ENCODE measurements at regions not wholly inside any gene's neighbourhood (a gene's known extent, or its start where the extent isn't known, plus 50 kb on each side); places are given as distances from the start of the nearest gene placed in this dataset.

DNA sequence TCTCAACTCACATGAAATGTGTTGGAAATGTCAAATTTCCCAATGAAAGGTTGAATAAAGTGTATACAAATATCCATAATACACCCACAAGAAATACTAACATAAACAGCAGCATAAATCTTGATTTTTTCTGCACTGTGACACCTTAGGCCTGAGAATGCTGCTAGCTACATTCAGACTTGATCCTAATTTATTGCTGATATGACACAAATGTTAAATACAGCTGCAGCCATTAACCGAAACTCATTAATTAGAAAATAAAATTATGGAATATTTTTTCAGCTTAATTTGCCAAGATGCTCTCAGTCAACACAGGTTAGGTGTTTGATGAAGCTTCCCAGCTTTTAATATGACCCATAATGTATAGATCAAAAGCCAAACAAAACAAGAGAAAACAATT is 914.3 kb upstream of the C9orf72 start:
- WGBS (ENCODE audit: extremely low coverage, insufficient read length, low lambda C conversion rate) = no CpG with 5 or more reads among the region's 1 CpG
- Mint-ChIP-seq H3K36me3 (ENCODE audit: insufficient read depth in 1 of 3, low read depth in 3 of 3) (no peaks in the 10 kb centered on the region), H3K9me3 (no peaks in the 10 kb centered on the region; a peak in 1 of 5 replicates), H3K4me3 (no peak overlapping the region), H3K4me1 (peaks cover 0 to 8% of the 10 kb centered on the region in 2 experiments; a peak in 1 of 4 replicates), H3K27ac (no peak overlapping the region; a peak in 1 of 7 replicates), H3K27me3 (ENCODE audit: low read depth) (no peaks in the 10 kb centered on the region)
- no peak overlapping the region for H3K27ac ChIP-seq (ENCODE audit: insufficient read length, low read depth, low read length)
- H3K4me1 ChIP-seq (ENCODE audit: insufficient read depth, low read length) = no peaks in the 10 kb centered on the region
- H2BK5ac ChIP-seq (ENCODE audit: insufficient read length, low read length) = no peak overlapping the region
- H3K79me2 ChIP-seq (ENCODE audit: insufficient read depth, low read length) = no peaks in the 10 kb centered on the region
- no peak overlapping the region for H4K8ac ChIP-seq (replicated peaks; ENCODE audit: insufficient read length, low read depth, low read length)
- no peaks in the 10 kb centered on the region for H3K9me3 ChIP-seq (ENCODE audit: control insufficient read depth, low read depth, low read length)
- no peak overlapping the region for H3K14ac ChIP-seq (ENCODE audit: insufficient read depth, low read length)
- H4K20me1 ChIP-seq (ENCODE audit: control insufficient read depth, insufficient read depth, insufficient read length) = no peaks in the 10 kb centered on the region
- no peak overlapping the region for H3K18ac ChIP-seq (ENCODE audit: insufficient read length, low read depth, low read length)
- no peaks in the 10 kb centered on the region for H3K79me1 ChIP-seq (ENCODE audit: insufficient read depth, low read depth, low read length, poor library complexity, severe bottlenecking)
- H2BK120ac ChIP-seq (ENCODE audit: low read depth, low read length, poor library complexity, severe bottlenecking) = no peak overlapping the region
- no peak overlapping the region for H3K4me2 ChIP-seq (ENCODE audit: insufficient read depth, insufficient read length, low read length)
- no peak overlapping the region for H3K9ac ChIP-seq (ENCODE audit: extremely low read depth, insufficient read length, low read length)
- no peak overlapping the region for H2BK12ac ChIP-seq (ENCODE audit: insufficient read length, low read depth, low read length)
- H3T11ph ChIP-seq (ENCODE audit: low read length) = no peak overlapping the region
- H3K23ac ChIP-seq (ENCODE audit: insufficient read length, low read depth, low read length) = no peak overlapping the region
- H3K4ac ChIP-seq (ENCODE audit: low read depth, low read length) = no peak overlapping the region
- no peak overlapping the region for H2BK20ac ChIP-seq (ENCODE audit: low read depth, low read length, poor library complexity, severe bottlenecking)
- no peak for DNase-seq
- no peak overlapping the region for H4K5ac ChIP-seq (ENCODE audit: insufficient read length, low read depth, low read length)
- no peaks in the 10 kb centered on the region for H3K23me2 ChIP-seq (ENCODE audit: insufficient read length, low read depth, low read length, poor library complexity, severe bottlenecking)
- no peak overlapping the region for H2AFZ ChIP-seq (ENCODE audit: low read length)
- H4K91ac ChIP-seq (ENCODE audit: insufficient read length, low read depth, low read length) = no peak overlapping the region
- H3K27me3 ChIP-seq (ENCODE audit: insufficient read depth, low read length) = no peaks in the 10 kb centered on the region
- H2BK15ac ChIP-seq (ENCODE audit: low read depth, low read length) = no peak overlapping the region
- no peak overlapping the region for H2AK5ac ChIP-seq (ENCODE audit: insufficient read length, low read length)
- TF ChIP-seq, protein P1, sequence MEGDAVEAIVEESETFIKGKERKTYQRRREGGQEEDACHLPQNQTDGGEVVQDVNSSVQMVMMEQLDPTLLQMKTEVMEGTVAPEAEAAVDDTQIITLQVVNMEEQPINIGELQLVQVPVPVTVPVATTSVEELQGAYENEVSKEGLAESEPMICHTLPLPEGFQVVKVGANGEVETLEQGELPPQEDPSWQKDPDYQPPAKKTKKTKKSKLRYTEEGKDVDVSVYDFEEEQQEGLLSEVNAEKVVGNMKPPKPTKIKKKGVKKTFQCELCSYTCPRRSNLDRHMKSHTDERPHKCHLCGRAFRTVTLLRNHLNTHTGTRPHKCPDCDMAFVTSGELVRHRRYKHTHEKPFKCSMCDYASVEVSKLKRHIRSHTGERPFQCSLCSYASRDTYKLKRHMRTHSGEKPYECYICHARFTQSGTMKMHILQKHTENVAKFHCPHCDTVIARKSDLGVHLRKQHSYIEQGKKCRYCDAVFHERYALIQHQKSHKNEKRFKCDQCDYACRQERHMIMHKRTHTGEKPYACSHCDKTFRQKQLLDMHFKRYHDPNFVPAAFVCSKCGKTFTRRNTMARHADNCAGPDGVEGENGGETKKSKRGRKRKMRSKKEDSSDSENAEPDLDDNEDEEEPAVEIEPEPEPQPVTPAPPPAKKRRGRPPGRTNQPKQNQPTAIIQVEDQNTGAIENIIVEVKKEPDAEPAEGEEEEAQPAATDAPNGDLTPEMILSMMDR (conservative IDR thresholded peaks at IDR 0.05) = no peak
- H3K56ac ChIP-seq (ENCODE audit: insufficient read length, low read depth, low read length) = no peak overlapping the region

Measured in H9 (cell line).